ENCODE measurements at regions not wholly inside any gene's neighbourhood (a gene's known extent, or its start where the extent isn't known, plus 50 kb on each side); places are given as distances from the start of the nearest gene placed in this dataset.

DNA sequence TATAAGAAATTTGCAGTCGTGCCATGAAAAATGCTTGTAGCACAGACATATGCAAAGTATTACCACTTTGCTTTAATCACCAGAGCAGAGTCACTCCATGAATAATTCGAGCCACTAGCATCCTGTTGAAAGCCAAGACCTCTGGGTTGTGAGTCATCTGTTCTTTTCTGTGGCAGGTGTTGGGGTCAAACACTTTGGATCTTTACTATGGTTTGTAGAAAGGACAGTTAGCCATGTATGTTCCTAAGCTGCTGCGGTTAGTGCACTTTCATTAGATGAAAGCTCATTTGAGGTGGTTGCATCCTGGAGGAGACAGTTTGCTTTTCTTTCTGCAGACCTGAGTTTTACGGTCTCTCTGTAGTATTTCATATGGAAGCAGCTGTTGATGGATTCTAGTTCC is 223.7 kb downstream of the DMRT2 start:
- in situ Hi-C loops (cut with MboI; ENCODE audit: low sequenced_read_pairs in 4 of 4) (no loop called here), intact Hi-C loops (cut with DNase I; ENCODE audit: low total_unique reads) (no loop called here)
- H3K36me3 ChIP-seq: no peaks in the 10 kb centered on the region

GRCh38 chr9:1274334-1274733 is 224.2 kb downstream of the DMRT2 start:
- in situ Hi-C loops (cut with MboI; ENCODE audit: low sequenced_read_pairs in 4 of 4) (no loop called here), intact Hi-C loops (cut with DNase I; ENCODE audit: low total_unique reads) (no loop called here)
- H3K4me3 ChIP-seq: no peak overlapping the region
- H3K27ac ChIP-seq: no peak overlapping the region
- no peak for DNase-seq
- TF ChIP-seq, protein P1, sequence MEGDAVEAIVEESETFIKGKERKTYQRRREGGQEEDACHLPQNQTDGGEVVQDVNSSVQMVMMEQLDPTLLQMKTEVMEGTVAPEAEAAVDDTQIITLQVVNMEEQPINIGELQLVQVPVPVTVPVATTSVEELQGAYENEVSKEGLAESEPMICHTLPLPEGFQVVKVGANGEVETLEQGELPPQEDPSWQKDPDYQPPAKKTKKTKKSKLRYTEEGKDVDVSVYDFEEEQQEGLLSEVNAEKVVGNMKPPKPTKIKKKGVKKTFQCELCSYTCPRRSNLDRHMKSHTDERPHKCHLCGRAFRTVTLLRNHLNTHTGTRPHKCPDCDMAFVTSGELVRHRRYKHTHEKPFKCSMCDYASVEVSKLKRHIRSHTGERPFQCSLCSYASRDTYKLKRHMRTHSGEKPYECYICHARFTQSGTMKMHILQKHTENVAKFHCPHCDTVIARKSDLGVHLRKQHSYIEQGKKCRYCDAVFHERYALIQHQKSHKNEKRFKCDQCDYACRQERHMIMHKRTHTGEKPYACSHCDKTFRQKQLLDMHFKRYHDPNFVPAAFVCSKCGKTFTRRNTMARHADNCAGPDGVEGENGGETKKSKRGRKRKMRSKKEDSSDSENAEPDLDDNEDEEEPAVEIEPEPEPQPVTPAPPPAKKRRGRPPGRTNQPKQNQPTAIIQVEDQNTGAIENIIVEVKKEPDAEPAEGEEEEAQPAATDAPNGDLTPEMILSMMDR (IDR thresholded peaks at IDR 0.05 in 4 of 5, conservative IDR thresholded peaks at IDR 0.05 in 1 of 5): no peak
- no peak for TF ChIP-seq POLR2A (IDR thresholded peaks at IDR 0.05)
- no peaks in the 10 kb centered on the region for H3K4me1 ChIP-seq
- H3K9me3 ChIP-seq: no peaks in the 10 kb centered on the region
- no peak for ATAC-seq
- no peaks in the 10 kb centered on the region for H3K27me3 ChIP-seq
- no peaks in the 10 kb centered on the region for H3K36me3 ChIP-seq

More for the DNA sequence above, 223.7 kb downstream of the DMRT2 start:
- TF ChIP-seq, protein P1 (IDR thresholded peaks at IDR 0.05 in 4 of 5, conservative IDR thresholded peaks at IDR 0.05 in 1 of 5): no peak
- no peak for TF ChIP-seq POLR2A (IDR thresholded peaks at IDR 0.05)
- ATAC-seq: peak; percentile 54 to 77
- Histone ChIP-seq H3K4me3 (no peak overlapping the region), H3K27me3 (no peaks in the 10 kb centered on the region), H3K27ac (no peak overlapping the region), H3K4me1 (no peaks in the 10 kb centered on the region), H3K9me3 (no peaks in the 10 kb centered on the region)
- DNase-seq: no peak

- in situ Hi-C loops (cut with MboI; ENCODE audit: low sequenced_read_pairs in 4 of 4) (no loop called here), intact Hi-C loops (cut with DNase I; ENCODE audit: low total_unique reads) (no loop called here)
- ATAC-seq: no peak
- H3K4me1 ChIP-seq: no peaks in the 10 kb centered on the region
- H3K36me3 ChIP-seq: no peaks in the 10 kb centered on the region
- H3K4me3 ChIP-seq: no peak overlapping the region
- no peaks in the 10 kb centered on the region for H3K27me3 ChIP-seq
- H3K9me3 ChIP-seq: no peaks in the 10 kb centered on the region
- H3K27ac ChIP-seq: no peak overlapping the region
- no peak for TF ChIP-seq POLR2A (IDR thresholded peaks at IDR 0.05)
- TF ChIP-seq, protein P1 (IDR thresholded peaks at IDR 0.05 in 4 of 5, conservative IDR thresholded peaks at IDR 0.05 in 1 of 5): no peak
- DNase-seq: no peak
Measured at GRCh38 chr9:1276474-1276873, 226.3 kb downstream of the DMRT2 start.

DNA sequence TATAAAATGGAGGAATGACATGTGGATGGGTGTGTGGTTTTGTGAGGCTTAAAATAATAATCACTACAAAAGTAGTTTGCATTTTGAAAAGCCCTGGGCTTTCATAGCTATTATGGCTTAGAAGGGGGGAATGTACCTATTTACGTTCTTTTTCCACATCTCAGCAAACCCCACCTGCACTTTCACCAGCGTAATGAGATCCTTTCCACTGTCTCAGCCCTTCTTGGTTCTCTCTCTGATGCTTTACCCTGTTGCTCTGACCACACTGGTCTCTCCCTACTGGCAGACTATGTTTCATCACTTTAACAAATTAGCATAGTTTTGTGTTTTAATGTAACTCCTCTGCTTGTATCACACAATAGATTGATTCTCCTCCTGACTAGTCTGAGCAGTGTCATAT is 234.6 kb downstream of the DMRT2 start:
- no peaks in the 10 kb centered on the region for H3K4me1 ChIP-seq
- intact Hi-C loops (cut with DNase I; ENCODE audit: low total_unique reads): no loop called here
- H3K27ac ChIP-seq: no peak overlapping the region
- TF ChIP-seq POLR2A (IDR thresholded peaks at IDR 0.05): no peak
- TF ChIP-seq, protein P1 (IDR thresholded peaks at IDR 0.05 in 4 of 5, conservative IDR thresholded peaks at IDR 0.05 in 1 of 5): no peak
- no peak overlapping the region for H3K4me3 ChIP-seq
- DNase-seq (no peak), ATAC-seq (no peak)
- no peaks in the 10 kb centered on the region for H3K9me3 ChIP-seq
- in situ Hi-C loops (cut with MboI; ENCODE audit: low sequenced_read_pairs in 4 of 4): no loop called here
- H3K27me3 ChIP-seq: no peaks in the 10 kb centered on the region
- H3K36me3 ChIP-seq: no peaks in the 10 kb centered on the region

DNA sequence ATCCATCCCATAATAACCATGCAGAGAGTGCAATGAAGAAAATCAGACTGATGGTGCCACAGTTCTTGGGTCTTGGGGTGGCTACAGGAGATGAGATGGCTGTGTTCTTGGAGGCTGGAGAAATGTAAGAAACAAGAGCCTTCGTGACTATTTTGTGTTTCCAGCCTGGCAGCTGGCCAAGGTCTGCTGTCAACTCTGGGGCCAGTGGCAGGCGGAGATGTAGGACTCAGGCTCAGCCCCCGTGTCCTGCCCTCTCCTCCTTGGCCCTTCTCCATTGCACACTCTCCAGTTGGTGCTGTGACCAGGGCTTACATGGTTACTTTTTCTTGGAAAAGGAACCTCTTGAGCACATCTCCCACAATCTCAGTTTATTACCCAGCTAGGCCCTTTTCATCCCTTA is 235.4 kb downstream of the DMRT2 start:
- DNase-seq (no peak), ATAC-seq (no peak)
- Histone ChIP-seq H3K27ac (no peak overlapping the region), H3K9me3 (no peaks in the 10 kb centered on the region), H3K4me3 (no peak overlapping the region), H3K36me3 (no peaks in the 10 kb centered on the region), H3K4me1 (no peaks in the 10 kb centered on the region), H3K27me3 (no peaks in the 10 kb centered on the region)
- TF ChIP-seq POLR2A (IDR thresholded peaks at IDR 0.05): no peak
- TF ChIP-seq, protein P1 (IDR thresholded peaks at IDR 0.05 in 4 of 5, conservative IDR thresholded peaks at IDR 0.05 in 1 of 5): no peak
- in situ Hi-C loops (cut with MboI; ENCODE audit: low sequenced_read_pairs in 4 of 4) (no loop called here), intact Hi-C loops (cut with DNase I; ENCODE audit: low total_unique reads) (no loop called here)
